T-cell (primary cell): ENCODE measurements at regions not wholly inside any gene's neighbourhood (a gene's known extent, or its start where the extent isn't known, plus 50 kb on each side); places are given as distances from the start of the nearest gene placed in this dataset.

ENCODE experiments used
- ATAC-seq, 4 experiments: fragments of 200-7000 bp in 3 of 4; fragments of 150-1000 bp in 1 of 4; cut with Tn5 transposase; replicated peaks in 1 of 4; 1 replicate in 3 of 4; 2 replicates in 1 of 4; pipeline ENCODE4 v1.10.0; 2021; ENCODE audit warnings: moderate library complexity in 3 of 4, mild to moderate bottlenecking in 2 of 4, moderate number of reproducible peaks in 1 of 4
- CTCF ChIA-PET, 2 donors: fragments of 300-600 bp; sonication (Branson Sonifier 250); formaldehyde crosslinking; loops; one replicate each; lab custom pipeline; 2022; ENCODE audit warnings: antibody characterized with exemption in 2 of 2; lab: Charles Lee
- POLR2A ChIA-PET, 2 donors: fragments of 300-600 bp; sonication (Branson Sonifier 250); formaldehyde crosslinking; loops; one replicate each; lab custom pipeline; 2022; ENCODE audit warnings: antibody characterized with exemption in 2 of 2; lab: Charles Lee
- DNase-seq, 35 experiments: peaks; one replicate each; pipeline versions ENCODE4 v3.0.0 to v3.0.0-alpha.2; 2013 to 2023
- H3K27ac ChIP-seq: one replicate; pipeline ENCODE4 v1.5.1; 2013; ENCODE audit warnings: low read length
- H3K27me3 ChIP-seq, 2 experiments: replicated peaks in 1 of 2; 1 replicate in 1 of 2; 2 replicates in 1 of 2; pipeline versions ENCODE4 v1.6.1 to v1.7.0; 2013; ENCODE audit warnings: low read length in 1 of 2, mixed read lengths in 1 of 2; ENCODE audit not compliant: control insufficient read depth in 2 of 2, insufficient read depth in 2 of 2; ENCODE audit errors: extremely low read depth in 1 of 2
- H3K36me3 ChIP-seq, 2 donors: 1 replicate in 1 of 2; 2 replicates in 1 of 2; pipeline versions ENCODE4 v1.6.1 to v1.7.0; 2013; ENCODE audit warnings: low read length in 1 of 2; ENCODE audit not compliant: control insufficient read depth in 2 of 2, insufficient read depth in 1 of 2; ENCODE audit errors: extremely low read depth in 1 of 2
- H3K4me1 ChIP-seq, 2 experiments: 1 replicate in 1 of 2; 2 replicates in 1 of 2; pipeline versions ENCODE4 v1.6.1 to v1.7.0; 2013; ENCODE audit warnings: low read length in 2 of 2, mixed read lengths in 1 of 2; ENCODE audit not compliant: insufficient read depth in 2 of 2, control insufficient read depth in 1 of 2; ENCODE audit errors: extremely low read depth in 1 of 2
- H3K4me3 ChIP-seq, 2 donors: 1 replicate in 1 of 2; 2 replicates in 1 of 2; pipeline versions ENCODE4 v1.5.1 to v1.7.0; 2013; ENCODE audit warnings: mild to moderate bottlenecking in 2 of 2, low read length in 1 of 2, moderate library complexity in 1 of 2; ENCODE audit not compliant: control insufficient read depth in 1 of 2; ENCODE audit errors: extremely low read depth in 1 of 2
- H3K9me3 ChIP-seq: 2 replicates; pipeline ENCODE4 v1.7.0; 2013
- H3K27ac Mint-ChIP-seq, 2 donors: one replicate each; pipeline ENCODE4 v1.8.0; 2020 to 2021; ENCODE audit warnings: mild to moderate bottlenecking in 2 of 2, mixed read lengths in 2 of 2
- H3K27me3 Mint-ChIP-seq, 2 donors: one replicate each; pipeline ENCODE4 v1.8.0; 2021 to 2022; ENCODE audit warnings: mixed read lengths in 2 of 2
- H3K36me3 Mint-ChIP-seq: one replicate; pipeline ENCODE4 v1.8.0; 2021; ENCODE audit warnings: mixed read lengths
- H3K4me1 Mint-ChIP-seq, 3 donors: one replicate each; pipeline ENCODE4 v1.8.0; 2020 to 2022; ENCODE audit warnings: mixed read lengths in 3 of 3, mild to moderate bottlenecking in 1 of 3
- H3K4me3 Mint-ChIP-seq, 3 donors: one replicate each; pipeline ENCODE4 v1.8.0; 2020 to 2022; ENCODE audit warnings: mild to moderate bottlenecking in 3 of 3, mixed read lengths in 3 of 3, moderate library complexity in 3 of 3
- H3K9me3 Mint-ChIP-seq, 3 donors: one replicate each; pipeline ENCODE4 v1.8.0; 2020 to 2022; ENCODE audit warnings: mixed read lengths in 3 of 3
- WGBS: methylation state at CpG from one replicate; pipeline ENCODE4 v1.1.5; 2013; ENCODE audit warnings: missing lambda C conversion rate; ENCODE audit not compliant: insufficient coverage; 5-methylcytosine and 5-hydroxymethylcytosine counted together

DNA sequence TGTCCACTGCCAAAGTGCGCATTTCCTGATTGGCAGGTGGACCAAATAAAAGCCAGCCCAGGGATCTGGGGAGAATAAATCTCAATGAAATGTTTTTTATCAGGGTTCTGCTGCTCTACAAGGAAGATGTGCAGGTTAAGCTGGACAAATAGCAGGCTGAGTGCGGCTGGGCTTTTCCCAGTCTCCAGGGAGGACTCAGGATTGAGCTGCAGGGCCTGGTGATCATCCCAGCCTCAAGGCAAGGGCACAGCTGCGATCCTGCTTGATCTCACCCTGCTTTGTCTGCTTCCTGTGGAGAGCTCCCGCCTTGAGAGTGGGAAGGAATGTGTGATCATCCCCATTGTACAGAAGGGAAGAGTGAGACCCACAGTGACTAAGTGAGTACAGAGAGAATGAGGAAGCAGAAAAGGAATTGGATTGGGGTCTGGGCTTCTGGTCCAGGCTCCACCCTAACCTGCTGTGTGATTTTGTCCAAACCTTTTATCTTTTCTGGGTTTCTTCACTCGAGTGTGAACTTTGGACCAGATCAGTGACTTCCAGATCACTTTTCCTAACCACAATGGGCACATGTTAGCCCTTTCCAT, 75.3 kb upstream of the CRHR1 start:
- Histone ChIP-seq H3K4me1 (no peaks in the 10 kb centered on the region), H3K36me3 (no peaks in the 10 kb centered on the region), H3K4me3 (no peak overlapping the region), H3K9me3 (no peaks in the 10 kb centered on the region), H3K27me3 (peaks cover 0 to 46% of the 10 kb centered on the region in 2 experiments), H3K27ac (no peak overlapping the region)
- H3K4me3 Mint-ChIP-seq = no peak overlapping the region
- ATAC-seq (no peak), DNase-seq (no peak)
- H3K27ac Mint-ChIP-seq = no peak overlapping the region
- H3K36me3 Mint-ChIP-seq = no peaks in the 10 kb centered on the region
- ChIA-PET CTCF (no interaction called here), POLR2A (no interaction called here)
- no peaks in the 10 kb centered on the region for H3K4me1 Mint-ChIP-seq
- H3K9me3 Mint-ChIP-seq = no peaks in the 10 kb centered on the region
- WGBS = 60% methylated on average over 5 of the region's 5 CpGs
- peaks cover 43 to 47% of the 10 kb centered on the region in 2 donors for H3K27me3 Mint-ChIP-seq

DNA sequence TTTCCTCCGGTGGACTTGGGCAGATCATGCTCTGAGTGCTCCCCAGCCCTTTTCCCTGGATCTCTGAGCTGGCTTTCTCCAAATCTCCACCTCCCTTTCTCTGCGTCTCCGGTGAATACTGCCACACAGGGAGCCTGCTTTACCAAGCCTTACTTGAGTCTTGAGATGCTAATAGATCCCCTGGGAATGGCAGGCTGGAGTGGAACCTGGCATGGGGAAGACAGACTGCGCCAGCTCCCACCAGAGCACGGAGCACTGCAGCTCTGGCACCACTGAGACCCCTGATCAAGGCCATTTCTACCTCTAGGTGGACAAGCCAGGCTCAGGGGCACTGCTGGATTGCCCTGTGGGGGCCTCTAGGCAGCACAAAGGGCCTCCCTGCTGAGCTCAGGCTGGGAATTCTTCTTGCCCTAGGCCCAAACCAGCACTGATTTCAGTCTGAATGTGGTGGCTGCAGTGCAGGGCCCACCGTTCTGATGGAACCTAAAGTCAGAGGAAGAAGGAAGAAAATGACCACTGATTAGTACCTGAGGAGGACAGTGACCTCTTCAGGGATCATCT, 74.3 kb upstream of the CRHR1 start:
- peaks cover 38 to 44% of the 10 kb centered on the region in 2 donors for H3K27me3 Mint-ChIP-seq
- 75% methylated on average over 4 of the region's 6 CpGs for WGBS

DNA sequence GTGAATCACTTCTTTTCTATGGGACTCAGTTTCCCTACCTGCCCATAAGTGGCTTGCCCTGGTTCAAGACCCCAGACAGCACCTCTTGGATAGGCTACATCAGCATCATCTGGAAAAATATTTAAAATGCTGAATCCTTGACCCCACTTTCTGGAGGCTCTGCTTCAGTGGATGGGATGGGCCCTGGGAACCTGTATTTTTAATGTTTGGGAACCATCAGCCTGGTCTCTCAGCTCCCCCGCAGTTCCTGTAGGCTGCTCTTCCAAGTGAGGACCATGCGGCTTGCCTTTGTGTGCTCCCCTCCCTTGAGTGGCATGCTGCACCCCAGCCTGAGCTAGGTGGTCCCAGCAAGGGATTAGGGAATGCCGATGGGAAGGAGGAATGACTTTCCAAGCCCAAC, 68.3 kb upstream of the CRHR1 start:
- no peaks in the 10 kb centered on the region for H3K4me1 Mint-ChIP-seq
- no peak overlapping the region for H3K4me3 ChIP-seq
- H3K36me3 Mint-ChIP-seq = no peaks in the 10 kb centered on the region
- no peaks in the 10 kb centered on the region for H3K9me3 ChIP-seq
- no peak overlapping the region for H3K27ac Mint-ChIP-seq
- no peaks in the 10 kb centered on the region for H3K4me1 ChIP-seq
- 77% methylated on average over 3 of the region's 3 CpGs for WGBS
- CTCF ChIA-PET = no interaction called here
- no peaks in the 10 kb centered on the region for H3K9me3 Mint-ChIP-seq
- no peak overlapping the region for H3K27ac ChIP-seq
- POLR2A ChIA-PET = no interaction called here
- no peak overlapping the region for H3K4me3 Mint-ChIP-seq
- peaks cover 0 to 33% of the 10 kb centered on the region in 2 experiments for H3K27me3 ChIP-seq
- H3K27me3 Mint-ChIP-seq = peaks cover 39 to 54% of the 10 kb centered on the region in 2 donors
- DNase-seq (no peak), ATAC-seq (no peak)
- H3K36me3 ChIP-seq = no peaks in the 10 kb centered on the region

More for the DNA sequence above, 74.3 kb upstream of the CRHR1 start:
- peaks cover 0 to 47% of the 10 kb centered on the region in 2 experiments for H3K27me3 ChIP-seq
- CTCF ChIA-PET = no interaction called here
- Mint-ChIP-seq H3K36me3 (no peaks in the 10 kb centered on the region), H3K4me1 (no peaks in the 10 kb centered on the region), H3K27ac (no peak overlapping the region), H3K4me3 (no peak overlapping the region), H3K9me3 (no peaks in the 10 kb centered on the region)
- no peaks in the 10 kb centered on the region for H3K4me1 ChIP-seq
- no peaks in the 10 kb centered on the region for H3K9me3 ChIP-seq
- POLR2A ChIA-PET = no interaction called here
- H3K27ac ChIP-seq = no peak overlapping the region
- ATAC-seq = no peak
- H3K36me3 ChIP-seq = no peaks in the 10 kb centered on the region
- no peak overlapping the region for H3K4me3 ChIP-seq
- no peak for DNase-seq

DNA sequence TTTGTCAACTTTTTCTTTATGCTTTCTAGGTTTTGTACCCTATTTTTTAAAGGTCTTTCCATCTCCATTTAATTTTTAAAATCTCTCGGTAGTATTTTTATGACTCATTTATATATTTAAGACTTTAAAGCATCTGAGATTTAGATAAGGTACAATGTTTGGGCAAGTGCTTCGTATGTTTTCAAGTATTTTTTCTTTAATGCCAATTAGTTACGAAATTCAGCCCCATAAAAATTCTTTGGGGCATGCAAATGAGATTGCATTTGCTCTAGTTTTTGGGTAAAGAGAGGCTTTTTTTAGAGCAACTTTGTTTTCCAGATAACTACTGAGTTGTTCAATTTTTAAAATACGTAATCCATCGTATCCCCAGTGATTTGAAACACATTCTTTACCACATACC, 65.3 kb upstream of the CRHR1 start:
- Mint-ChIP-seq H3K4me3 (no peak overlapping the region), H3K36me3 (no peaks in the 10 kb centered on the region), H3K27ac (no peak overlapping the region), H3K9me3 (peaks cover 0 to under 1% (median 0%) of the 10 kb centered on the region in 3 donors), H3K27me3 (peaks cover 32 to 57% of the 10 kb centered on the region in 2 donors), H3K4me1 (no peaks in the 10 kb centered on the region)
- 84% methylated on average over 2 of the region's 5 CpGs for WGBS
- Histone ChIP-seq H3K9me3 (no peaks in the 10 kb centered on the region), H3K27me3 (peaks cover 0 to 28% of the 10 kb centered on the region in 2 experiments), H3K27ac (no peak overlapping the region), H3K4me1 (no peaks in the 10 kb centered on the region), H3K4me3 (no peak overlapping the region), H3K36me3 (no peaks in the 10 kb centered on the region)
- no peak for DNase-seq
- ChIA-PET CTCF (no interaction called here), POLR2A (no interaction called here)
- no peak for ATAC-seq

DNA sequence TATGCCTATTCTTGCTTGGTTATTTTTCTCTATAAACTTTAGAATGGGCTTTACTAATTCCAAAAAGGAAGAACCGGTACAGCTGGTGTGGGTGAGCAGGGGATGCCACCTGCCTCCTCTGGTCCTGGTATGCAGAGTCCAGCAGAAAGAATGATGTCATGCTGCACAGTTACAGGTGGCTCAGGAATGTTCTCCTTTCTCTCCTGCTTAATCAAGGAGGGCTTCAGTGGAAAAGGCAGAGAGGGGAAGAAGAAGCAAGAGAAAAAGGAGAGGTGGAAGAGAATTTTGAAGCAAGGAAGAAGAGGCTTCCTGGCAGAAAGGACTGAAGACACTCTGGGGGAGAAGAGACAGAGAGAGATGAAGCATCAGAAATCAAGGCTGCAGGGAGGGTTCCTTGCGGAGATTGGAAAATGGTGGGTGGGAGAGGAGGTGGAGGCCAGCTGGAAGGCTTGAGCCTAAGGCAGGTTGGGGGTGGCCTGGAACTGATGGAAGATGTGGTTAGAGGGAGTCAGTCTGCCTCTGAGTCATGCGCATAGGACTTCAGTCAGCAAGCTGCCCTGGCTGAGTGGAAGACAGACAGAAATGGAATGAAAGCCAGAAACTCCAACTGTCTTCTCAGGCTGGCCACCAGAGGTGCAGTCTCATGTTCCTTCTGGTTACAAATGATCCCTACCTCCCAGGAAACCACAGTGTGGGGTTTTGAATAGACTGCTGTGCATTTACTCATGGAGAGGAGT, 64.6 kb upstream of the CRHR1 start:
- no peaks in the 10 kb centered on the region for H3K36me3 Mint-ChIP-seq
- H3K27ac Mint-ChIP-seq = no peak overlapping the region
- Histone ChIP-seq H3K4me3 (no peak overlapping the region), H3K27me3 (peaks cover 0 to 26% of the 10 kb centered on the region in 2 experiments), H3K36me3 (no peaks in the 10 kb centered on the region), H3K9me3 (no peaks in the 10 kb centered on the region), H3K4me1 (no peaks in the 10 kb centered on the region), H3K27ac (no peak overlapping the region)
- POLR2A ChIA-PET = no interaction called here
- ATAC-seq (no peak), DNase-seq (no peak)
- 88% methylated on average over 2 of the region's 3 CpGs for WGBS
- CTCF ChIA-PET = no interaction called here
- no peaks in the 10 kb centered on the region for H3K4me1 Mint-ChIP-seq
- H3K9me3 Mint-ChIP-seq = peaks cover 0 to 5% (median 4%) of the 10 kb centered on the region in 3 donors
- H3K4me3 Mint-ChIP-seq = no peak overlapping the region
- H3K27me3 Mint-ChIP-seq = peaks cover 33 to 59% of the 10 kb centered on the region in 2 donors

DNA sequence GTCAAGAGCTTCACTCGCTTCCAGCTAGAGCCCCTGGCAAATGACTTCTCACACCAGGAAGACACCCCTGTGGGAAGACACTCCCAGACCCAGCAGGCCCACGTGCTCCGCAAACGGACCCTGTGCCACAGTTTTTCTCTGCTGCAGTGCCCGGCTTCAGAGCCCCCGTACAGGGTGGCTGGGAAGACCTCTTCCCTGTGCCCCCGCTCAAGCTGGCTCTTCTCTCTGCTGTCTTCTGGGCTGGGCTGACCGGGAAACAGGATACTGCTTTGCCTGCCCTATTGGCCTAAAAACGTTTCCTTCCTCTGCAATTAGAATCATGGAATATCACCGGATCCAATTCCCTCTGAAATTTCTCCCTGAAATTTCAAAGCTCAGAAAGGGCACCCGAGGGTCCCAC, 63.7 kb upstream of the CRHR1 start:
- no peak overlapping the region for H3K27ac ChIP-seq
- H3K9me3 ChIP-seq = no peaks in the 10 kb centered on the region
- WGBS = 77% methylated on average over 10 of the region's 11 CpGs
- Mint-ChIP-seq H3K4me1 (no peaks in the 10 kb centered on the region), H3K36me3 (no peaks in the 10 kb centered on the region), H3K27ac (no peak overlapping the region), H3K9me3 (peaks cover 0 to 11% (median 6%) of the 10 kb centered on the region in 3 donors), H3K27me3 (peaks cover 29 to 58% of the 10 kb centered on the region in 2 donors), H3K4me3 (no peak overlapping the region)
- ChIA-PET CTCF (no interaction called here), POLR2A (no interaction called here)
- no peaks in the 10 kb centered on the region for H3K36me3 ChIP-seq
- H3K27me3 ChIP-seq = peaks cover 0 to 29% of the 10 kb centered on the region in 2 experiments
- no peaks in the 10 kb centered on the region for H3K4me1 ChIP-seq
- H3K4me3 ChIP-seq = no peak overlapping the region
- DNase-seq (no peak), ATAC-seq (no peak)
